Gastroesophageal sphincter (tissue), 3 donors: ENCODE measurements at regions not wholly inside any gene's neighbourhood (a gene's known extent, or its start where the extent isn't known, plus 50 kb on each side); places are given as distances from the start of the nearest gene placed in this dataset.

ENCODE experiments used
- CTCF ChIP-seq, 4 experiments: fragments of 200-600 bp in 2 of 4; fragments of 450-650 bp in 2 of 4; sonication (generic) in 1 of 4; IDR thresholded peaks; one replicate each; pipeline ENCODE4 v1.5.1; 2017 to 2019; ENCODE audit warnings: antibody characterized with exemption in 4 of 4, mild to moderate bottlenecking in 2 of 4, moderate library complexity in 2 of 4
- POLR2A ChIP-seq, 2 donors: fragments of 450-650 bp; IDR thresholded peaks; one replicate each; pipeline ENCODE4 v1.6.1; 2017; ENCODE audit warnings: antibody characterized with exemption in 2 of 2, mild to moderate bottlenecking in 2 of 2, moderate library complexity in 1 of 2
- POLR2AphosphoS5 ChIP-seq: sonication (generic); formaldehyde crosslinking; IDR thresholded peaks from one replicate; pipeline ENCODE4 v1.6.1; 2017; ENCODE audit warnings: antibody characterized with exemption

GRCh38 chr4:53781629-53782457, 190.6 kb upstream of the LNX1 start:
- no peak for TF ChIP-seq CTCF (IDR thresholded peaks at IDR 0.05)
- no peak for TF ChIP-seq POLR2AphosphoS5
- no peak for TF ChIP-seq POLR2A (IDR thresholded peaks at IDR 0.05)
